Endothelial cell of umbilical vein (primary cell): ENCODE measurements at regions not wholly inside any gene's neighbourhood (a gene's known extent, or its start where the extent isn't known, plus 50 kb on each side); places are given as distances from the start of the nearest gene placed in this dataset.

Experiments
- BruUV-seq: library from RNA; stranded (reverse); fragments of 400-500 nt; replicated peaks from 2 replicates; lab custom pipeline; 2021; lab: Mats Ljungman, UMichigan
- CTCF ChIA-PET: fragments of 300-600, 350-600 bp; sonication (Branson Sonifier 250); formaldehyde crosslinking; loops from one replicate; lab custom pipeline; 2021; ENCODE audit warnings: antibody characterized with exemption, inconsistent platforms; lab: Charles Lee
- POLR2A ChIA-PET: fragments of 300-600, 350-600 bp; sonication (Branson Sonifier 250); formaldehyde crosslinking; loops from one replicate; lab custom pipeline; 2021; ENCODE audit warnings: antibody characterized with exemption, inconsistent platforms; lab: Charles Lee
- DNase-seq: peaks from one replicate; pipeline ENCODE4 v3.0.0-alpha.2; 2011; ENCODE audit warnings: low read depth, low spot score
- FAIRE-seq: peaks from 2 replicates; lab custom pipeline; 2011; peaks lifted over from hg19 to GRCh38; lab: Jason Lieb, UNC
- H2AFZ ChIP-seq: 2 replicates; pipeline ENCODE4 v1.6.0; 2012; ENCODE audit warnings: low read depth, low read length, control low read depth, inconsistent platforms
- H3K27ac ChIP-seq: 2 replicates; pipeline ENCODE4 v1.5.1; 2011; ENCODE audit warnings: low read depth, mild to moderate bottlenecking, control low read depth, low read length, moderate library complexity; ENCODE audit not compliant: insufficient read depth
- H3K27me3 ChIP-seq, 2 experiments: 2 replicates each; pipeline versions ENCODE4 v1.6.0 to v1.6.1; 2011; ENCODE audit warnings: low read length in 2 of 2, mixed read lengths in 1 of 2; ENCODE audit not compliant: control insufficient read depth in 2 of 2, insufficient read depth in 2 of 2
- H3K36me3 ChIP-seq, 2 experiments: 2 replicates in 1 of 2; 3 replicates in 1 of 2; pipeline ENCODE4 v1.5.1; 2011; ENCODE audit warnings: low read length in 2 of 2, mild to moderate bottlenecking in 1 of 2, moderate library complexity in 1 of 2; ENCODE audit not compliant: control insufficient read depth in 2 of 2, insufficient read depth in 2 of 2; ENCODE audit errors: extremely low read depth in 1 of 2
- H3K4me1 ChIP-seq: 3 replicates; pipeline ENCODE4 v1.5.1; 2011; ENCODE audit warnings: mild to moderate bottlenecking, low read length; ENCODE audit not compliant: control insufficient read depth, insufficient read depth; ENCODE audit errors: extremely low read depth
- H3K4me2 ChIP-seq: 2 replicates; pipeline ENCODE4 v1.6.1; 2011; ENCODE audit warnings: low read length, control low read depth, mixed read lengths; ENCODE audit not compliant: insufficient read depth
- H3K4me3 ChIP-seq, 3 experiments: fragments of 200-600 bp in 1 of 3; sonication (generic), shearing (Covaris generic) in 1 of 3; replicated peaks in 1 of 3; 2 replicates each; pipeline ENCODE4 v1.5.1; 2011 to 2016; ENCODE audit warnings: control low read depth in 3 of 3, low read length in 3 of 3, mild to moderate bottlenecking in 2 of 3, inconsistent platforms in 1 of 3, low read depth in 1 of 3, moderate library complexity in 1 of 3; ENCODE audit not compliant: insufficient read depth in 1 of 3
- H3K79me2 ChIP-seq: 2 replicates; pipeline ENCODE4 v1.6.0; 2012; ENCODE audit warnings: low read length, inconsistent platforms; ENCODE audit not compliant: control insufficient read depth, insufficient read depth
- H3K9ac ChIP-seq: replicated peaks from 2 replicates; pipeline ENCODE3; 2011; ENCODE audit warnings: low read length, control low read depth; ENCODE audit not compliant: insufficient read depth; ENCODE audit errors: extremely low read depth
- H3K9me1 ChIP-seq: replicated peaks from 3 replicates; pipeline ENCODE4 v1.6.0; 2011; ENCODE audit warnings: mild to moderate bottlenecking, low read length; ENCODE audit not compliant: control insufficient read depth, insufficient read depth; ENCODE audit errors: extremely low read depth
- H3K9me3 ChIP-seq: replicated peaks from 2 replicates; pipeline ENCODE4 v1.5.1; 2012; ENCODE audit warnings: low read length, inconsistent platforms; ENCODE audit not compliant: control insufficient read depth, insufficient read depth
- H4K20me1 ChIP-seq: replicated peaks from 2 replicates; pipeline ENCODE3; 2011; ENCODE audit warnings: mild to moderate bottlenecking, low read length; ENCODE audit not compliant: control insufficient read depth, insufficient read depth; ENCODE audit errors: extremely low read depth
- EZH2 ChIP-seq: IDR thresholded peaks from 2 replicates; pipeline ENCODE4 v1.6.1; 2012; ENCODE audit warnings: borderline replicate concordance, low read depth, mild to moderate bottlenecking, moderate library complexity, low read length, inconsistent platforms; ENCODE audit not compliant: severe bottlenecking
- FOS ChIP-seq: IDR thresholded peaks from 2 replicates; pipeline ENCODE4 v1.6.1; 2011; ENCODE audit warnings: mild to moderate bottlenecking, low read length, moderate library complexity, borderline replicate concordance; ENCODE audit not compliant: insufficient read depth
- GATA2 ChIP-seq: IDR thresholded peaks from 2 replicates; pipeline ENCODE4 v1.7.0; 2011; ENCODE audit warnings: low read depth, mild to moderate bottlenecking, moderate library complexity, mixed read lengths, low read length; ENCODE audit not compliant: insufficient read length, insufficient read depth
- JUN ChIP-seq: IDR thresholded peaks from 2 replicates; pipeline ENCODE4 v1.6.1; 2011; ENCODE audit warnings: borderline replicate concordance, low read depth; ENCODE audit not compliant: insufficient read length, insufficient read depth
- MYC ChIP-seq: IDR thresholded peaks from one replicate; pipeline ENCODE4 v1.6.1; 2011; ENCODE audit warnings: mild to moderate bottlenecking, low read depth, low read length
- POLR2A ChIP-seq: IDR thresholded peaks from 2 replicates; pipeline ENCODE4 v1.6.1; 2012; ENCODE audit warnings: low read depth, mild to moderate bottlenecking, control low read depth, low read length
- POLR2AphosphoS5 ChIP-seq: IDR thresholded peaks from 2 replicates; pipeline ENCODE4 v1.6.1; 2012; ENCODE audit warnings: low read depth, mild to moderate bottlenecking, control low read depth, low read length, moderate library complexity; ENCODE audit not compliant: insufficient read depth
- dilution Hi-C: fragments of 300-500 bp; cut with MboI; formaldehyde crosslinking; loops from one replicate; pipeline ENCODE4 v1.15.0; 2019; ENCODE audit warnings: low sequenced_read_pairs; ENCODE audit not compliant: extremely low pct_ligation_motif_present
- intact Hi-C: fragments of 100-400 bp; cut with micrococcal nuclease; formaldehyde crosslinking; loops from one replicate; pipeline ENCODE4 v1.10.0; 2022
- TF ChIP-seq, protein P1 (sequence below): IDR thresholded peaks from 2 replicates; pipeline ENCODE4 v1.6.1; 2011; ENCODE audit not compliant: insufficient read depth, insufficient read length
- TF ChIP-seq, protein P2 (sequence below), 2 donors: IDR thresholded peaks; 1 replicate in 1 of 2; 2 replicates in 1 of 2; pipeline ENCODE4 v1.5.1; 2011; ENCODE audit warnings: low read length in 2 of 2, mild to moderate bottlenecking in 2 of 2, moderate library complexity in 2 of 2, control low read depth in 1 of 2, inconsistent platforms in 1 of 2, low read depth in 1 of 2; ENCODE audit not compliant: insufficient read depth in 1 of 2; ENCODE audit errors: extremely low read depth in 1 of 2

DNA sequence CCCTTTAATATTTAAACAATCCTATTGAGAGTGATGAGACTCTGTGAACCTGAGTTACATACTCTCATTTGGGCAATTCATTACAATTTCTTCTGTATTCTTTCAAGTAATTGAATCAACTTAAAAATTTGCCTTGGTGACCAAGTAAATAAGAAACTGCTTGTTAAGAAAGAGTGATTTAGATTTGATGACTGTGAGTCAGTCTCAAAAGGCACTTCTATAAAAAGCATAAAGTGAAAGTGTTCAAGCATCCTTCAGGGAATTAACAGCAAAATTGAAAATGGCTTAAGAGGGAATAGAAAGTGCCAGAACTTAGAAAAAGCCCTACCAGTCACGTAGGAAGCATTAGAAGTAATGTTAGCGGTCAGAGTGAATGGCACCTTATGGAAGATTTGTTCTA lies 654.7 kb downstream of the EPM2A start:
- DNase-seq = no peak

More for the DNA sequence above, 654.7 kb downstream of the EPM2A start:
- no peak overlapping the region for H2AFZ ChIP-seq
- H3K27ac ChIP-seq = no peak overlapping the region
- H3K27me3 ChIP-seq = peaks cover 0 to 2% of the 10 kb centered on the region in 2 experiments
- TF ChIP-seq, protein P1, sequence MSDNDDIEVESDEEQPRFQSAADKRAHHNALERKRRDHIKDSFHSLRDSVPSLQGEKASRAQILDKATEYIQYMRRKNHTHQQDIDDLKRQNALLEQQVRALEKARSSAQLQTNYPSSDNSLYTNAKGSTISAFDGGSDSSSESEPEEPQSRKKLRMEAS = no peak
- TF ChIP-seq POLR2A = no peak
- TF ChIP-seq, protein P2, sequence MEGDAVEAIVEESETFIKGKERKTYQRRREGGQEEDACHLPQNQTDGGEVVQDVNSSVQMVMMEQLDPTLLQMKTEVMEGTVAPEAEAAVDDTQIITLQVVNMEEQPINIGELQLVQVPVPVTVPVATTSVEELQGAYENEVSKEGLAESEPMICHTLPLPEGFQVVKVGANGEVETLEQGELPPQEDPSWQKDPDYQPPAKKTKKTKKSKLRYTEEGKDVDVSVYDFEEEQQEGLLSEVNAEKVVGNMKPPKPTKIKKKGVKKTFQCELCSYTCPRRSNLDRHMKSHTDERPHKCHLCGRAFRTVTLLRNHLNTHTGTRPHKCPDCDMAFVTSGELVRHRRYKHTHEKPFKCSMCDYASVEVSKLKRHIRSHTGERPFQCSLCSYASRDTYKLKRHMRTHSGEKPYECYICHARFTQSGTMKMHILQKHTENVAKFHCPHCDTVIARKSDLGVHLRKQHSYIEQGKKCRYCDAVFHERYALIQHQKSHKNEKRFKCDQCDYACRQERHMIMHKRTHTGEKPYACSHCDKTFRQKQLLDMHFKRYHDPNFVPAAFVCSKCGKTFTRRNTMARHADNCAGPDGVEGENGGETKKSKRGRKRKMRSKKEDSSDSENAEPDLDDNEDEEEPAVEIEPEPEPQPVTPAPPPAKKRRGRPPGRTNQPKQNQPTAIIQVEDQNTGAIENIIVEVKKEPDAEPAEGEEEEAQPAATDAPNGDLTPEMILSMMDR (IDR thresholded peaks at IDR 0.05; ENCODE audit: extremely low read depth in 1 of 2, insufficient read depth in 1 of 2, low read depth in 1 of 2, low read length in 2 of 2) = no peak
- TF ChIP-seq GATA2 = no peak
- TF ChIP-seq MYC = no peak
- no peak for TF ChIP-seq FOS
- TF ChIP-seq JUN = no peak
- TF ChIP-seq POLR2AphosphoS5 = no peak
- TF ChIP-seq EZH2 = no peak
- no peak overlapping the region for H3K4me3 ChIP-seq
- dilution Hi-C loops = no loop called here
- H3K9me3 ChIP-seq = no peaks in the 10 kb centered on the region
- no peak overlapping the region for H3K9ac ChIP-seq
- H3K4me1 ChIP-seq = no peaks in the 10 kb centered on the region
- no peaks in the 10 kb centered on the region for H3K9me1 ChIP-seq
- intact Hi-C loops = no loop called here
- no TSS peak for BruUV-seq
- POLR2A ChIA-PET = no interaction called here
- no peaks in the 10 kb centered on the region for H3K36me3 ChIP-seq
- CTCF ChIA-PET = no interaction called here
- H3K79me2 ChIP-seq = no peaks in the 10 kb centered on the region
- no peaks in the 10 kb centered on the region for H4K20me1 ChIP-seq
- H3K4me2 ChIP-seq = no peak overlapping the region
- no peak for FAIRE-seq
